Body of pancreas (tissue), 4 donors: ENCODE measurements at regions not wholly inside any gene's neighbourhood (a gene's known extent, or its start where the extent isn't known, plus 50 kb on each side); places are given as distances from the start of the nearest gene placed in this dataset.
A peak's percentile ranks its signal among the peaks of the same experiment; 100 is the strongest.

Experiments
- ATAC-seq: fragments of 150-250 bp; one replicate; pipeline ENCODE4 v1.9.1; 2016
- DNase-seq, 4 donors: peaks; one replicate each; pipeline ENCODE4 v3.0.0-alpha.2; 2019
- H3K27ac ChIP-seq, 4 donors: fragments of 200-600 bp; sonication (generic); 1 replicate in 3 of 4; 2 replicates in 1 of 4; pipeline versions ENCODE4 v1.5.1 to v1.6.1; 2016 to 2019; ENCODE audit warnings: mild to moderate bottlenecking in 1 of 4, mixed read lengths in 1 of 4, moderate library complexity in 1 of 4
- H3K27me3 ChIP-seq, 2 donors: fragments of 200-600 bp; sonication (generic); one replicate each; pipeline ENCODE4 v1.6.0; 2016; ENCODE audit warnings: mild to moderate bottlenecking in 1 of 2
- H3K36me3 ChIP-seq, 2 donors: fragments of 200-600 bp; sonication (generic); replicated peaks in 1 of 2; 2 replicates each; pipeline ENCODE4 v1.5.1; 2016; ENCODE audit warnings: low read depth in 2 of 2; ENCODE audit not compliant: insufficient read depth in 1 of 2
- H3K4me1 ChIP-seq: fragments of 200-600 bp; sonication (generic); one replicate; pipeline ENCODE4 v1.6.0; 2016
- H3K4me3 ChIP-seq, 2 donors: fragments of 200-600 bp; sonication (generic); 1 replicate in 1 of 2; 2 replicates in 1 of 2; pipeline ENCODE4 v1.5.1; 2016 to 2019
- H3K9me3 ChIP-seq, 3 donors: fragments of 200-600 bp; sonication (generic); 1 replicate in 2 of 3; 2 replicates in 1 of 3; pipeline ENCODE4 v1.5.1; 2016
- POLR2A ChIP-seq, 3 donors: fragments of 450-650 bp; IDR thresholded peaks; one replicate each; pipeline ENCODE4 v1.6.1; 2016; ENCODE audit warnings: antibody characterized with exemption in 3 of 3, mild to moderate bottlenecking in 2 of 3
- WGBS, 2 donors: methylation state at CpG; one replicate each; pipeline ENCODE4 v1.1.5; 2017; 5-methylcytosine and 5-hydroxymethylcytosine counted together
- intact Hi-C: fragments of 100-400 bp; cut with DNase I; formaldehyde crosslinking; loops from one replicate; pipeline ENCODE4 v1.15.1; 2023
- TF ChIP-seq, protein P1 (sequence below), 7 experiments: fragments of 450-650 bp in 4 of 7; fragments of 200-600 bp in 3 of 7; sonication (generic) in 3 of 7; IDR thresholded peaks; one replicate each; pipeline ENCODE4 v1.5.1; 2016 to 2019; ENCODE audit warnings: antibody characterized with exemption in 7 of 7

DNA sequence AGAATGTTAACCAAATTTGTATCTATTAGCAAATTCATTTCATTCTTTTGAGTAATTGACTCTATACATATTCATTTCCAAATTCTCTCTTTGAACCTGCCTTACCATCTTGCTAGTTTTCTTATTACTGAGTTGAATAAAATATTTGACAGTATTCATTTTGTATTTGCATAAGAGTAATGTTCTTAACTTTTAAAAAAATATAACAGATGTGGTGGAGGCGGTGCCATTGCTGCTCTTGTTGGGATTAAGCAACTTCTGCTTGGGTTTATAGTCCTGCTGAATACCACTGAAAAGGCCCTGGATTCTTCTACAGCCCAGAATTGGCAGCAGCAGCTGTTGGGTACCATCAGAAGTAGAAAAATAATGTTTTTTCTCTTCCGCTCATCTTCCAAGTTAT is 148.9 kb upstream of the PEX5L start:
- Histone ChIP-seq H3K27ac (no peak overlapping the region), H3K9me3 (no peaks in the 10 kb centered on the region), H3K4me3 (no peak overlapping the region), H3K4me1 (no peaks in the 10 kb centered on the region), H3K36me3 (no peaks in the 10 kb centered on the region), H3K27me3 (no peaks in the 10 kb centered on the region)
- no peak for ATAC-seq
- intact Hi-C loops, result no loop called here
- TF ChIP-seq POLR2A (IDR thresholded peaks at IDR 0.05), result no peak
- TF ChIP-seq, protein P1, sequence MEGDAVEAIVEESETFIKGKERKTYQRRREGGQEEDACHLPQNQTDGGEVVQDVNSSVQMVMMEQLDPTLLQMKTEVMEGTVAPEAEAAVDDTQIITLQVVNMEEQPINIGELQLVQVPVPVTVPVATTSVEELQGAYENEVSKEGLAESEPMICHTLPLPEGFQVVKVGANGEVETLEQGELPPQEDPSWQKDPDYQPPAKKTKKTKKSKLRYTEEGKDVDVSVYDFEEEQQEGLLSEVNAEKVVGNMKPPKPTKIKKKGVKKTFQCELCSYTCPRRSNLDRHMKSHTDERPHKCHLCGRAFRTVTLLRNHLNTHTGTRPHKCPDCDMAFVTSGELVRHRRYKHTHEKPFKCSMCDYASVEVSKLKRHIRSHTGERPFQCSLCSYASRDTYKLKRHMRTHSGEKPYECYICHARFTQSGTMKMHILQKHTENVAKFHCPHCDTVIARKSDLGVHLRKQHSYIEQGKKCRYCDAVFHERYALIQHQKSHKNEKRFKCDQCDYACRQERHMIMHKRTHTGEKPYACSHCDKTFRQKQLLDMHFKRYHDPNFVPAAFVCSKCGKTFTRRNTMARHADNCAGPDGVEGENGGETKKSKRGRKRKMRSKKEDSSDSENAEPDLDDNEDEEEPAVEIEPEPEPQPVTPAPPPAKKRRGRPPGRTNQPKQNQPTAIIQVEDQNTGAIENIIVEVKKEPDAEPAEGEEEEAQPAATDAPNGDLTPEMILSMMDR (IDR thresholded peaks at IDR 0.05), result no peak
- no peak for DNase-seq
- 90 to 92% methylated on average over 2 of the region's 2 CpGs for WGBS, 2 donors

DNA sequence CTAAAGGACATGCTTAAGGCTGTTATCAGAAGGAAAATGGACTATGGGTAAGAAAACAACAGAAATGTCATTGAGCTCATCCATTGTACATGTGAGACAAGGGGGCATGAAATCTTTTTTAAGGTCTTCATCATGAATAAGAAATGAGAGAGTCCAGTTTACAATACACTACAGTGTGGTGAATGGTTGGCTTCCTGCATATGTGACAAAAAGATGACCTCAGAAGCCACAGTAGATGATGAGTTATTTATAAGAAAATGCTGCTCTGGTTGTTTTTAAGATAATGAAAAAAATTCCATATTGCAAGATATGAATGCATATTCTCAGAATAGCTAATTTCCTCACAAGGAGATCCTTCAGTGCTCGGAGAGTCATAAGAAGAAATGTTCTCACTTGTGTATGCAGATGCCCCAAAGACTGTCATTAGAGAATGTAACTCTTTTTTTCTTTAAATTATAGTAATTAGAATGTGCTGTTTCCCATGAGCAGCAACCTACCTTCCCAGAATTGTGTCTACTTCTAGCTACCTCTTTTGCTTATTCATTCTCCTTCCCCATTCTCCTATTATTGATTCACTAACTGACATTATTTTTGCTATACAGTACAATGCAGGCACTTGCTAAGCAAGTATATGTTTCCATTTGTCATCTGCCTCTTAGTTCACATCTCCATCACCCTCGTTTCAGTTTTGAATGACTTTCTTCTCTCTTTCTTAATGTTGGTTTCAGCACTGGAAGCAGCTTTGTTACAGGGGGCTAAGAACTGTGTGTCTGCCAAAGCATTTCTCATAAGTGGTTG is 152.0 kb upstream of the PEX5L start:
- DNase-seq, result no peak
- no peak overlapping the region for H3K4me3 ChIP-seq
- H3K4me1 ChIP-seq, result no peaks in the 10 kb centered on the region
- intact Hi-C loops, result no loop called here
- no peak for TF ChIP-seq POLR2A (IDR thresholded peaks at IDR 0.05)
- TF ChIP-seq, protein P1 (IDR thresholded peaks at IDR 0.05), result no peak
- H3K9me3 ChIP-seq, result no peaks in the 10 kb centered on the region
- 74% methylated on average over 2 of the region's 2 CpGs for WGBS, 2 donors
- no peak for ATAC-seq
- no peaks in the 10 kb centered on the region for H3K27me3 ChIP-seq
- no peak overlapping the region for H3K27ac ChIP-seq
- no peaks in the 10 kb centered on the region for H3K36me3 ChIP-seq

DNA sequence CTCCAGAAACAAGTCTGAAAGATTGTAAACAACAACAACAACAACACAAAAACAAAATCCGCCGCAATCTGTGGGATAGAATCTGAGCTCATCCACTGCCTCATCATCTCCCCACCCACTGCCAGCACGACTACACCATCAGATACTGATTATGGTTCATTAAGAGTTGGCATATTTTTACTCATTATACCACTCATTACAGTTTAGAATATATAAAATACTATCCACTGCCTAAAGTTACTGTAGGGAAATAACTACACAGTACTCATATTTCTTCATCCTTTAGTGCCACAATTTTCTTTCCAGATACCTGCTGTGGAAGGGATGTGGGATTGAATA is 152.5 kb upstream of the PEX5L start:
- H3K27me3 ChIP-seq, result no peaks in the 10 kb centered on the region
- WGBS, 2 donors, result 83 to 89% methylated on average over 3 of the region's 3 CpGs
- intact Hi-C loops, result no loop called here

DNA sequence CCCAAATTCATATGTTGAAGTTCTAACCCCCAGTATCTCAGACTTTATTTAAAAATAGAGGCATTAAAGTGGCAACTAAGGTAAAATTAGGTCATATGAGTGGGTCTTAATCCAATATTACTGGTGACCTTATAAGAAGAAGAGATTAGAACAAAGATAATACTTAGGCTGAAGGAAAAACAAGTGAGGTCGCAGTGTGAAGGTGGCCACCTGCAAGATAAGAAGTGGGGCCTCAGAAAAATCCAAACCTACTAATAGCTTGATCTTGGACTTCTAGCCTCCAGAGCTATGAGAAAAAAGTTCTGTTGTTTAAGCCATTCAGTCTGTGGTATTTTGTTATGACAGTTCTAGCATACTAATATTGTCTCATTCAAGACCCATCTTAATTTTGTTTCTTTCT is 159.9 kb upstream of the PEX5L start:
- intact Hi-C loops, result no loop called here
- WGBS, 2 donors, result 28 to 42% methylated on average over 1 of the region's 1 CpG
- peak overlapping the region in 3 of 4 donors; percentile 61 to 71 (median 63) for H3K27ac ChIP-seq
- no peak overlapping the region for H3K4me3 ChIP-seq
- DNase-seq, result peak; percentile 40 to 73 (median 54)
- no peaks in the 10 kb centered on the region for H3K36me3 ChIP-seq
- TF ChIP-seq, protein P1 (IDR thresholded peaks at IDR 0.05), result no peak
- no peak for TF ChIP-seq POLR2A (IDR thresholded peaks at IDR 0.05)
- ATAC-seq, result peak; percentile 90
- H3K9me3 ChIP-seq, result no peaks in the 10 kb centered on the region
- peaks cover 28% of the 10 kb centered on the region for H3K4me1 ChIP-seq
- H3K27me3 ChIP-seq, result no peaks in the 10 kb centered on the region

More for the DNA sequence above, 152.5 kb upstream of the PEX5L start:
- no peaks in the 10 kb centered on the region for H3K36me3 ChIP-seq
- H3K27ac ChIP-seq, result no peak overlapping the region
- DNase-seq (no peak), ATAC-seq (no peak)
- TF ChIP-seq POLR2A (IDR thresholded peaks at IDR 0.05), result no peak
- TF ChIP-seq, protein P1 (IDR thresholded peaks at IDR 0.05), result no peak
- H3K9me3 ChIP-seq, result no peaks in the 10 kb centered on the region
- H3K4me3 ChIP-seq, result no peak overlapping the region
- no peaks in the 10 kb centered on the region for H3K4me1 ChIP-seq

DNA sequence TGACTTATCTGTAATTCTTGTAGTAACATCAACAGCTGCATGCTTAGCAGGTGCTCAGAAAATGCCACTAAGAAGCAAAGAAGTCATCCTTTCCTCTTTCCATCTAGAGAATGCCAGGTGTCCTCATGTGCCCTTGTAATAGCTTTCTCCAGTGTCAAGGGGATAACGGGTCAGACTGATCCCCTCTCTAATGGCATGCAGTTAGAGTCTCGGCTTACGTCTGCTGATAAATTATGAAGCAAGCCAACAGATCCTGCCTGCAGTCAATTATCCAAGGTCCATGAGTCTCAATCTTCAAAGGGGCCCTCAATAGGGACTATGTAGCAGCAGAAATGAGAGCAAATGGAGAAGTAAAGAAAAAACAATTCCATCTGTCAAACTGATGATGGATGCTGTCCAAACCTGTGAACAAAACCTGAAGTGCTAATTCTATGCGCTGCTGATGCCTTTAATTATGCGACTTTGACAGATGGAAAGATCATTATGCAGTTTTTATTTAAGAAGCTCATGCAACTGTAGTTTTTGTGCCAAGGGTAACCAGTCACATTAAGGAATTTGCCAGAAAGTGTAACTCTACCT is 162.8 kb upstream of the PEX5L start:
- H3K4me1 ChIP-seq, result peaks cover 28% of the 10 kb centered on the region
- no peaks in the 10 kb centered on the region for H3K9me3 ChIP-seq
- H3K36me3 ChIP-seq, result no peaks in the 10 kb centered on the region
- H3K27ac ChIP-seq, result no peak overlapping the region
- no peak for TF ChIP-seq POLR2A (IDR thresholded peaks at IDR 0.05)
- TF ChIP-seq, protein P1 (IDR thresholded peaks at IDR 0.05), result no peak
- WGBS, 2 donors, result 61 to 62% methylated on average over 5 of the region's 5 CpGs
- H3K4me3 ChIP-seq, result no peak overlapping the region
- H3K27me3 ChIP-seq, result no peaks in the 10 kb centered on the region
- ATAC-seq, result no peak
- intact Hi-C loops, result no loop called here
- no peak for DNase-seq
